Epithelial cell of prostate (primary cell): ENCODE measurements at regions not wholly inside any gene's neighbourhood (a gene's known extent, or its start where the extent isn't known, plus 50 kb on each side); places are given as distances from the start of the nearest gene placed in this dataset.
"Not testable (repeated sequence)": the region's sequence is repeated elsewhere in the genome, so short reads cannot be mapped to it uniquely, and the experiment has no call there.

Source experiments
- DNase-seq: peaks from one replicate; pipeline ENCODE4 v3.0.0-alpha.2; 2011; ENCODE audit warnings: low read depth, low spot score
- H3K27ac ChIP-seq: fragments of 450-650 bp; 2 replicates; pipeline ENCODE4 v1.5.1; 2017; ENCODE audit warnings: mild to moderate bottlenecking

GRCh38 chr6:77019081-77019480 is 444.2 kb downstream of the HTR1B start:
- DNase-seq: no peak
- H3K27ac ChIP-seq: no peak overlapping the region

- no peak for DNase-seq
- H3K27ac ChIP-seq: no peak overlapping the region
Measured at GRCh38 chr6:77017537-77017936, 445.8 kb downstream of the HTR1B start.

- peak; percentile 6 for DNase-seq
Measured at GRCh38 chr6:77015350-77015749, 447.9 kb downstream of the HTR1B start.

GRCh38 chr6:77011929-77012545 is 451.3 kb downstream of the HTR1B start:
- DNase-seq: no peak

More at GRCh38 chr6:77015350-77015749, 447.9 kb downstream of the HTR1B start:
- no peak overlapping the region for H3K27ac ChIP-seq

GRCh38 chr6:77010931-77011542 is 452.3 kb downstream of the HTR1B start:
- H3K27ac ChIP-seq: no peak overlapping the region
- DNase-seq: no peak

More at GRCh38 chr6:77011929-77012545, 451.3 kb downstream of the HTR1B start:
- H3K27ac ChIP-seq: no peak overlapping the region

GRCh38 chr6:76992553-76992952 is 470.7 kb downstream of the HTR1B start:
- no peak overlapping the region for H3K27ac ChIP-seq
- no peak for DNase-seq

- no peak overlapping the region for H3K27ac ChIP-seq
- DNase-seq: no peak
Measured at GRCh38 chr6:76984572-76984971, 478.7 kb downstream of the HTR1B start.

- no peak for DNase-seq
- H3K27ac ChIP-seq: no peak overlapping the region
Measured at GRCh38 chr6:76982476-76983199, 480.7 kb downstream of the HTR1B start.

- DNase-seq: no peak
- no peak overlapping the region for H3K27ac ChIP-seq
Measured at GRCh38 chr6:76972474-76972873, 490.8 kb downstream of the HTR1B start.

GRCh38 chr6:76959177-76959576 is 504.1 kb downstream of the HTR1B start:
- not testable (repeated sequence) for H3K27ac ChIP-seq, DNase-seq

- no peak overlapping the region for H3K27ac ChIP-seq
- no peak for DNase-seq
Measured at GRCh38 chr6:76942203-76942966, 520.9 kb downstream of the HTR1B start.

- H3K27ac ChIP-seq: no peak overlapping the region
- DNase-seq: no peak
Measured at GRCh38 chr6:76940191-76940590, 523.1 kb downstream of the HTR1B start.

- H3K27ac ChIP-seq: no peak overlapping the region
Measured at GRCh38 chr6:76914737-76915136, 548.6 kb downstream of the HTR1B start.

GRCh38 chr6:76905541-76905940 is 557.8 kb downstream of the HTR1B start:
- not testable (repeated sequence) for DNase-seq, H3K27ac ChIP-seq

More at GRCh38 chr6:76914737-76915136, 548.6 kb downstream of the HTR1B start:
- DNase-seq: no peak

- H3K27ac ChIP-seq: no peak overlapping the region
- no peak for DNase-seq
Measured at GRCh38 chr6:76892542-76892941, 570.7 kb downstream of the HTR1B start.

- DNase-seq: no peak
- no peak overlapping the region for H3K27ac ChIP-seq
Measured at GRCh38 chr6:76888351-76888750, 574.9 kb downstream of the HTR1B start.

- DNase-seq: no peak
- no peak overlapping the region for H3K27ac ChIP-seq
Measured at GRCh38 chr6:76886900-76887299, 576.4 kb downstream of the HTR1B start.

- no peak for DNase-seq
- no peak overlapping the region for H3K27ac ChIP-seq
Measured at GRCh38 chr6:76885861-76886301, 577.4 kb downstream of the HTR1B start.

GRCh38 chr6:76881414-76881813 is 581.9 kb downstream of the HTR1B start:
- DNase-seq: no peak
- no peak overlapping the region for H3K27ac ChIP-seq

- H3K27ac ChIP-seq: peak overlapping the region; percentile 23
Measured at GRCh38 chr6:76876922-76877553, 586.3 kb downstream of the HTR1B start.

More at GRCh38 chr6:76876922-76877553, 586.3 kb downstream of the HTR1B start:
- DNase-seq: peak; percentile 31
